H1 (cell line): ENCODE measurements at regions not wholly inside any gene's neighbourhood (a gene's known extent, or its start where the extent isn't known, plus 50 kb on each side); places are given as distances from the start of the nearest gene placed in this dataset.

ENCODE experiments used
- CBX5 ChIP-seq: fragments of 300-800, 300-1000 bp; sonication (generic); IDR thresholded peaks from 2 replicates; pipeline ENCODE4 v1.7.1; 2016; ENCODE audit warnings: antibody characterized with exemption, low read length, low read depth
- TEAD4 ChIP-seq: IDR thresholded peaks from 2 replicates; pipeline ENCODE4 v1.6.1; 2012; ENCODE audit warnings: low read depth, low read length, inconsistent platforms, mixed read lengths

DNA sequence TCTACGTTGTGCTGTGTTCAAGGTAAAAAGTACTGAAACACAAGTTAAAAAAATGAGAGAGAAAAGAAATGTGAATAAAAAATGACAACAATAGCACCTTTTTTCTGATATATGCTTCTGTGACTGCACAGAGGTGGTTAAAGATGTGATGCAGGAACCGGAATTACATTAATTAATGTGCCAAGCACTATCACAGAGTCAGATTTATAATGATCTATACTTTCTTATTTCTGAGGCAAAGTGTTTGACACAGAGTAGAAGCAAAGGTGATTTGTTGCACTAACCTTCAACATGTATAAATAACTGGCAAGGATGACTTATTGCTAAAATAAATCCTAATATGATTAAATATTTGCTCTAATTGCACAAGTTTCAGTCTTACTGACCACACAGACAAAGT, 654.6 kb upstream of the SLITRK1 start (continued):
- TF ChIP-seq TEAD4: no peak
- TF ChIP-seq CBX5: no peak
